ENCODE measurements at regions not wholly inside any gene's neighbourhood (a gene's known extent, or its start where the extent isn't known, plus 50 kb on each side); places are given as distances from the start of the nearest gene placed in this dataset.
"Not testable (repeated sequence)": the region's sequence is repeated elsewhere in the genome, so short reads cannot be mapped to it uniquely, and the experiment has no call there.

DNA sequence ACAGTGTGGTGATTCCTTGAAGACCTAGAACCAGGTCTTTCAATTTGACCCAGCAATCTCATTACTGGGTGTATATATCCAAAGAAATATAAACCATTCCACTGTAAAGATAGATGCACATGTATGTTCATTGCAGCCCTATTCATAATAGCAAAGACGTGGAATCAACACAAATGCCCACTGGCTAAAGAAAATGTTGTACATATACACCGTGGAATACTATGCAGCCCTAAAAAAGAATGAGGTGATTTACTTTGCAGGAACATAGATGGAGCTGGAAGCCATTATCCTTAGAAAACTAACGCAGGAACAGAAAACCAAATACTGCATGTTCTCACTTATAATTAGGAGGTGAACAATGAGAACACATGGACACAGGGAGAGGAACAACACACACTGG is 278.0 kb upstream of the KCND2 start:
- no peaks in the 10 kb centered on the region for H3K9me3 ChIP-seq (ENCODE audit: control insufficient read depth in 2 of 2, insufficient read depth in 1 of 2, low read depth in 1 of 2, low read length in 1 of 2)
- FAIRE-seq (no peak), DNase-seq (no peak)
- H3K27ac ChIP-seq (ENCODE audit: low read depth in 1 of 3, low read length in 2 of 3) = no peak overlapping the region
- H3K36me3 ChIP-seq (ENCODE audit: control insufficient read depth in 3 of 3, insufficient read depth in 2 of 3, low read depth in 1 of 3, low read length in 3 of 3) = no peaks in the 10 kb centered on the region
- 75 to 84% (median 76%) methylated on average over 3 of the region's 3 CpGs for WGBS, 3 donors
- no peaks in the 10 kb centered on the region for H3K4me1 ChIP-seq (ENCODE audit: control insufficient read depth in 3 of 3, insufficient read depth in 2 of 3, low read depth in 1 of 3, low read length in 2 of 3)
- H3K4me3 ChIP-seq (ENCODE audit: low read depth in 1 of 3, low read length in 3 of 3) = no peak overlapping the region
- H3K27me3 ChIP-seq (ENCODE audit: control insufficient read depth in 3 of 3, insufficient read depth in 3 of 3, low read length in 3 of 3) = no peaks in the 10 kb centered on the region

DNA sequence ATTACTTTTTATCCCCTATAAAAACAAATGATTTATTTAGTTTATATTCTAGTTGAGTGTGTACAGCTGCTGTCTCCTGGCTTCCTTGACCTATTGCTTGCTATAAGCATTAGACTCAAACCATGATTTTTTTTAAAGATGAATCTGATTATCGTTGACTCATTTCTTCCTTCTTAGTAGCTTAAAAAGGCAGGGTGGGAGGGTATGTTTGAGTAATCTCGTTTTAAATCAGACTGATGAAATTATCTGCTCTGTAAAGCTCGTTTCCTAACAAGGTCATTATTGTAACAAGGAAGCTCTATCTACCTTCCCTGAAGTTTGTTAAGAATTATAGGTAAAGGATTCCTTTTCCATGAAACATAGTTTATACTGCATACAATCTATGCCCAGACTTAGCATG is 276.3 kb upstream of the KCND2 start:
- 33 to 40% (median 37%) methylated on average over 3 of the region's 3 CpGs for WGBS, 3 donors
- Histone ChIP-seq H3K27me3 (ENCODE audit: control insufficient read depth in 3 of 3, insufficient read depth in 3 of 3, low read length in 3 of 3) (no peaks in the 10 kb centered on the region), H3K4me1 (ENCODE audit: control insufficient read depth in 3 of 3, insufficient read depth in 2 of 3, low read depth in 1 of 3, low read length in 2 of 3) (no peaks in the 10 kb centered on the region), H3K9me3 (ENCODE audit: control insufficient read depth in 2 of 2, insufficient read depth in 1 of 2, low read depth in 1 of 2, low read length in 1 of 2) (no peaks in the 10 kb centered on the region), H3K36me3 (ENCODE audit: control insufficient read depth in 3 of 3, insufficient read depth in 2 of 3, low read depth in 1 of 3, low read length in 3 of 3) (no peaks in the 10 kb centered on the region), H3K27ac (ENCODE audit: low read depth in 1 of 3, low read length in 2 of 3) (no peak overlapping the region), H3K4me3 (ENCODE audit: low read depth in 1 of 3, low read length in 3 of 3) (no peak overlapping the region)
- no peak for DNase-seq
- FAIRE-seq = no peak

- 86 to 91% (median 90%) methylated on average over 5 of the region's 5 CpGs for WGBS, 3 donors
- H3K9me3 ChIP-seq (ENCODE audit: control insufficient read depth in 2 of 2, insufficient read depth in 1 of 2, low read depth in 1 of 2, low read length in 1 of 2) = no peaks in the 10 kb centered on the region
- no peak overlapping the region for H3K27ac ChIP-seq (ENCODE audit: low read depth in 1 of 3, low read length in 2 of 3)
- FAIRE-seq = no peak
- H3K4me1 ChIP-seq (ENCODE audit: control insufficient read depth in 3 of 3, insufficient read depth in 2 of 3, low read depth in 1 of 3, low read length in 2 of 3) = no peaks in the 10 kb centered on the region
- H3K36me3 ChIP-seq (ENCODE audit: control insufficient read depth in 3 of 3, insufficient read depth in 2 of 3, low read depth in 1 of 3, low read length in 3 of 3) = no peaks in the 10 kb centered on the region
- no peak for DNase-seq
- no peaks in the 10 kb centered on the region for H3K27me3 ChIP-seq (ENCODE audit: control insufficient read depth in 3 of 3, insufficient read depth in 3 of 3, low read length in 3 of 3)
- H3K4me3 ChIP-seq (ENCODE audit: low read depth in 1 of 3, low read length in 3 of 3) = no peak overlapping the region
Measured at GRCh38 chr7:119999738-120000475, 273.1 kb upstream of the KCND2 start.

DNA sequence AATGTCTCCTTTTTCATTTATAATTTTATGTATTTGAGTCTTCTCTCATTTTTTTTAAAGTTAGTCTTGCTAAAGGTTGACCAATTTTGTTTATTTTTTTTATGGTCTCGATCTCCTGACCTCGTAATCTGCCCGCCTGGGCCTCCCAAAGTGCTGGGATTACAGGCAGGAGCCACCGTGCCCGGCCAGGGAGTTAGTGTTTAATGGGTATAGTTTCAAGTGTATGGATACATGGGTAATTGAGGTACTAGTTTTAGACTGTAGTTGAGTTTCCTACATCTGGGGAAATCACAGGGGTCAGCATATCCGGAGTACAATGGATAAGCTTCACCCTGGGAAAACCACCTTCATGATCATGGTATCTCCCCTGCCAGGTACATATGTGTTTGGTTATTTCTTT is 267.3 kb upstream of the KCND2 start:
- no peak for DNase-seq
- WGBS, 3 donors = 81 to 86% (median 82%) methylated on average over 6 of the region's 6 CpGs
- H3K27ac ChIP-seq (ENCODE audit: low read depth in 1 of 3, low read length in 2 of 3) = no peak overlapping the region
- no peak for FAIRE-seq
- H3K4me3 ChIP-seq (ENCODE audit: low read depth in 1 of 3, low read length in 3 of 3) = no peak overlapping the region
- H3K4me1 ChIP-seq (ENCODE audit: control insufficient read depth in 3 of 3, insufficient read depth in 2 of 3, low read depth in 1 of 3, low read length in 2 of 3) = no peaks in the 10 kb centered on the region
- H3K36me3 ChIP-seq (ENCODE audit: control insufficient read depth in 3 of 3, insufficient read depth in 2 of 3, low read depth in 1 of 3, low read length in 3 of 3) = no peaks in the 10 kb centered on the region
- H3K27me3 ChIP-seq (ENCODE audit: control insufficient read depth in 3 of 3, insufficient read depth in 3 of 3, low read length in 3 of 3) = no peaks in the 10 kb centered on the region
- no peaks in the 10 kb centered on the region for H3K9me3 ChIP-seq (ENCODE audit: control insufficient read depth in 2 of 2, insufficient read depth in 1 of 2, low read depth in 1 of 2, low read length in 1 of 2)

DNA sequence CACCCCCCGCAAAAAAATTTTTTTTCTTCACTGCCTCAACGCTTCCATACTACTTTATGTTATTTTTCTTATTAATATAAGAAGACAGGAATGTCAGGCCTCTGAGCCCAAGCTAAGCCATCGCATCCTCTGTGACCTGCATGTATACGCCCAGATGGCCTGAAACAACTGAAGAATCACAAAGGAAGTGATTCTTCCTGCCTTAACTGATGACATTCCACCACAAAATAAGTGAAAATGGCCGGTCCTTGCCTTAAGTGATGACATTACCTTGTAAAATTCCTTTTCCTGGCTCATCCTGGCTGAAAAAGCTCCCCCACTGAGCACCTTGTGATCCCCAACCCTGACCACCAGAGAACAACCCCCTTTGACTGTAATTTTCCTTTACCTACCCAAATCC is 258.7 kb upstream of the KCND2 start:
- H3K36me3 ChIP-seq (ENCODE audit: control insufficient read depth in 3 of 3, insufficient read depth in 2 of 3, low read depth in 1 of 3, low read length in 3 of 3); H3K4me1 ChIP-seq (ENCODE audit: control insufficient read depth in 3 of 3, insufficient read depth in 2 of 3, low read depth in 1 of 3, low read length in 2 of 3); FAIRE-seq; H3K9me3 ChIP-seq (ENCODE audit: control insufficient read depth in 2 of 2, insufficient read depth in 1 of 2, low read depth in 1 of 2, low read length in 1 of 2); H3K27me3 ChIP-seq (ENCODE audit: control insufficient read depth in 3 of 3, insufficient read depth in 3 of 3, low read length in 3 of 3); H3K4me3 ChIP-seq (ENCODE audit: low read depth in 1 of 3, low read length in 3 of 3); H3K27ac ChIP-seq (ENCODE audit: low read depth in 1 of 3, low read length in 2 of 3); DNase-seq: not testable (repeated sequence)
- 76 to 81% (median 78%) methylated on average over 5 of the region's 5 CpGs for WGBS, 3 donors

GRCh38 chr7:120014925-120015465 is 258.0 kb upstream of the KCND2 start:
- H3K4me3 ChIP-seq (ENCODE audit: low read depth in 1 of 3, low read length in 3 of 3) = no peak overlapping the region
- no peaks in the 10 kb centered on the region for H3K27me3 ChIP-seq (ENCODE audit: control insufficient read depth in 3 of 3, insufficient read depth in 3 of 3, low read length in 3 of 3)
- H3K9me3 ChIP-seq (ENCODE audit: control insufficient read depth in 2 of 2, insufficient read depth in 1 of 2, low read depth in 1 of 2, low read length in 1 of 2) = no peaks in the 10 kb centered on the region
- no peaks in the 10 kb centered on the region for H3K4me1 ChIP-seq (ENCODE audit: control insufficient read depth in 3 of 3, insufficient read depth in 2 of 3, low read depth in 1 of 3, low read length in 2 of 3)
- WGBS, 3 donors = 44 to 54% (median 50%) methylated on average over 4 of the region's 4 CpGs
- no peak overlapping the region for H3K27ac ChIP-seq (ENCODE audit: low read depth in 1 of 3, low read length in 2 of 3)
- DNase-seq (no peak), FAIRE-seq (no peak)
- H3K36me3 ChIP-seq (ENCODE audit: control insufficient read depth in 3 of 3, insufficient read depth in 2 of 3, low read depth in 1 of 3, low read length in 3 of 3) = no peaks in the 10 kb centered on the region

DNA sequence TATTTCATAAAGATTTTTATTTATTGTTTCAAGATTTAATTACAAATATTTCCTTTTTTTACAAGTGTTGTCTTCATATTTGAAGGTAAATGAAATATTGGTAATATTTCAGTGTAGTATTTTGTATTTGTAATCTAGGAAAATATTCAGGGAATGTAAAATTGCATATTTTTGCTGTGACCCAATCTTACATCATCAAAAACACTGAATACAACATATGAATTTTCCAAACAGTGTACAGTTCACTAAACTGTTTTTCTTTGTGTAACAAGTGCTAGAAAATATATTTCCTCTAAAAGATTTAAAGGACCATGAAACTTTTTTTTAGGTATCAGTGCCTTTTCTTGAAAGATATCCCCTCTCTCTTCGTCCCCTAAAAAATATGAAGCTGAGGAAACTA is 251.9 kb upstream of the KCND2 start:
- Histone ChIP-seq H3K4me3 (ENCODE audit: low read depth in 1 of 3, low read length in 3 of 3) (no peak overlapping the region), H3K27me3 (ENCODE audit: control insufficient read depth in 3 of 3, insufficient read depth in 3 of 3, low read length in 3 of 3) (no peaks in the 10 kb centered on the region), H3K27ac (ENCODE audit: low read depth in 1 of 3, low read length in 2 of 3) (no peak overlapping the region), H3K4me1 (ENCODE audit: control insufficient read depth in 3 of 3, insufficient read depth in 2 of 3, low read depth in 1 of 3, low read length in 2 of 3) (no peaks in the 10 kb centered on the region), H3K36me3 (ENCODE audit: control insufficient read depth in 3 of 3, insufficient read depth in 2 of 3, low read depth in 1 of 3, low read length in 3 of 3) (no peaks in the 10 kb centered on the region), H3K9me3 (ENCODE audit: control insufficient read depth in 2 of 2, insufficient read depth in 1 of 2, low read depth in 1 of 2, low read length in 1 of 2) (no peaks in the 10 kb centered on the region)
- no peak for FAIRE-seq
- 36 to 62% (median 41%) methylated on average over 1 of the region's 1 CpG for WGBS, 3 donors
- DNase-seq = no peak

DNA sequence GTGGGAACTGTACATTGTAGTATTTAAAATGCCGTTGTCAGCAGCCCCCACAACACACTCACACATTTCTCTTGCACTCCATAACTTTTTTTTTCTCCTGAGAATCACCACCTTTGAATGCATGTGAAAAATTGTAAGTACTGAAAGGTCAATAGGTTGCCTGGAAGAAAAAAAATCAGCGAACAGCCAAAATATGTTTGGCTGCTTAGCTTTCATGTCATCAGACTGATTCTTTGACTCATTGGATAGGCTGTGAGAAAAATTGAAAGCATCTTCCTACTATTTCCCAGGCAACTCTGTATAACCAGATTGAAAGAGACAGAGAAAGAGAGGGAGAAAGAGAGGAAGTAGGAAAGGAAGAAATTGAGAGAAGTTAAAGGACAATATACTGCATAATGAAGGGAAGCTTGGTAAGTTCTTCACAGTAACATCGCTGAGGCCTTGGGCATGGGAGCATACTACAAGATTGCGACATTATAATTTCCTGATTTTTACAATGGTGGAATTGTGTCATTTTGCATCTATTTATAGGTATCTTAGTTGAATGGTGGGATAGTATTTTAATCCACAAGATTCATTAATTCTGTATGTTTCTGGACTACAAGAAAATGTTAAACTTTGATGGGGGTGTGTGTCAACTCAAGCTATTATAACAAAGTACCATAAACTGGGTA is 249.3 kb upstream of the KCND2 start:
- DNase-seq = no peak
- Histone ChIP-seq H3K36me3 (ENCODE audit: control insufficient read depth in 3 of 3, insufficient read depth in 2 of 3, low read depth in 1 of 3, low read length in 3 of 3) (no peaks in the 10 kb centered on the region), H3K9me3 (ENCODE audit: control insufficient read depth in 2 of 2, insufficient read depth in 1 of 2, low read depth in 1 of 2, low read length in 1 of 2) (no peaks in the 10 kb centered on the region), H3K4me3 (ENCODE audit: low read depth in 1 of 3, low read length in 3 of 3) (no peak overlapping the region), H3K27ac (ENCODE audit: low read depth in 1 of 3, low read length in 2 of 3) (no peak overlapping the region), H3K4me1 (ENCODE audit: control insufficient read depth in 3 of 3, insufficient read depth in 2 of 3, low read depth in 1 of 3, low read length in 2 of 3) (no peaks in the 10 kb centered on the region), H3K27me3 (ENCODE audit: control insufficient read depth in 3 of 3, insufficient read depth in 3 of 3, low read length in 3 of 3) (no peaks in the 10 kb centered on the region)
- FAIRE-seq = no peak
- WGBS, 3 donors = 76 to 85% (median 78%) methylated on average over 4 of the region's 4 CpGs

Measured in small intestine (tissue), 7 donors.